ENCODE measurements at regions not wholly inside any gene's neighbourhood (a gene's known extent, or its start where the extent isn't known, plus 50 kb on each side); places are given as distances from the start of the nearest gene placed in this dataset.

DNA sequence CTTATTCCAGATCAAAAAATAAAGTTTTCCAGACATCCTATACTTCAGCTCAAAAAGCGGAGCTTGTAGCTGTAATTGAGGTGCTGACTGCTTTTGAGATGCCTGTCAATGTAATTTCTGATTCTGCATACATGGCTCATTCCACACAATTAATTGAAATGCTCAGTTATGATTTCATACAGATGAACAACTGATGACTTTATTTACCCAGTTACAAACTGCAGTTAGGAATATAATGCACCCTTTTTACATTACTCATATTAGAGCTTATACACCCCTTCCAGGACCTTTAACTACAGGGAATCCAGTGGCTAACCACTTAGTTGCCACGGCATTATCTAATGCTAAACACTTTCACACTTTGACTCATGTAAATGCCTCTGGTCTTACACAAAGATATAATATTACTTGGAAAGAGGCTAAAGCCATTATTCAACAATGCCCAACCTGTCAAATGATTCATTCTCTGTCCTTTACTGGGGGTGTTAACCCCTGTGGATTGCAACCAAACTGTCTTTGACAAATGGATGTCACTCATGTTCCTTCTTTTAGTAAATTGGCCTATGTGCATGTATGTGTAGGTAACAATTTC lies 147.3 kb downstream of the ZNF33B start:
- H3K4me3 ChIP-seq (ENCODE audit: low read depth, low read length) = no peak overlapping the region
- DNase-seq (ENCODE audit: low read depth) = no peak
- TF ChIP-seq, protein P1, sequence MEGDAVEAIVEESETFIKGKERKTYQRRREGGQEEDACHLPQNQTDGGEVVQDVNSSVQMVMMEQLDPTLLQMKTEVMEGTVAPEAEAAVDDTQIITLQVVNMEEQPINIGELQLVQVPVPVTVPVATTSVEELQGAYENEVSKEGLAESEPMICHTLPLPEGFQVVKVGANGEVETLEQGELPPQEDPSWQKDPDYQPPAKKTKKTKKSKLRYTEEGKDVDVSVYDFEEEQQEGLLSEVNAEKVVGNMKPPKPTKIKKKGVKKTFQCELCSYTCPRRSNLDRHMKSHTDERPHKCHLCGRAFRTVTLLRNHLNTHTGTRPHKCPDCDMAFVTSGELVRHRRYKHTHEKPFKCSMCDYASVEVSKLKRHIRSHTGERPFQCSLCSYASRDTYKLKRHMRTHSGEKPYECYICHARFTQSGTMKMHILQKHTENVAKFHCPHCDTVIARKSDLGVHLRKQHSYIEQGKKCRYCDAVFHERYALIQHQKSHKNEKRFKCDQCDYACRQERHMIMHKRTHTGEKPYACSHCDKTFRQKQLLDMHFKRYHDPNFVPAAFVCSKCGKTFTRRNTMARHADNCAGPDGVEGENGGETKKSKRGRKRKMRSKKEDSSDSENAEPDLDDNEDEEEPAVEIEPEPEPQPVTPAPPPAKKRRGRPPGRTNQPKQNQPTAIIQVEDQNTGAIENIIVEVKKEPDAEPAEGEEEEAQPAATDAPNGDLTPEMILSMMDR (conservative IDR thresholded peaks at IDR 0.05; ENCODE audit: low read depth, low read length) = no peak

- H3K4me3 ChIP-seq (ENCODE audit: low read depth, low read length) = no peak overlapping the region
- no peak for DNase-seq (ENCODE audit: low read depth)
- TF ChIP-seq, protein P1 (conservative IDR thresholded peaks at IDR 0.05; ENCODE audit: low read depth, low read length) = no peak
These were observed 148.0 kb downstream of the ZNF33B start for GRCh38 chr10:42490368-42490767.

DNA sequence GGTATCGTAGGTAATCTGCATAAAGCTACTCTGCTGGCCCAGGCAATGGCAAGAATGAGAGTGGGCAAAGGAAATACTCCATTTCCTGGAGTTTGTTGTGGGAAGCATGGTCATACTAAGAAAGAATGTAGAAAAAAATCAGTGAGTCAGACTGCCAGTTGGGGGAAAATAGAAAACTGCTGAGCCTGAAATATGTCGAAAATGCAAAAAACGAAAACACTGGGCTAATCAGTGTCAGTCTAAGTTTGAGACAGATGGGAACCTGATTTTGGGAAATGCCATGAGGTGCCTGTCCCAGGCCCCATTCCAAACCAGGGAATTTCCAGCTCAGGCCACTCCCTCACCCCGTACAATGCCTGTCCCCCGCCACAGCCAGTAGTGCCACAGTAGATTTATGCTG lies 150.0 kb downstream of the ZNF33B start:
- DNase-seq (ENCODE audit: low read depth) = peak; percentile 39
- TF ChIP-seq, protein P1 (conservative IDR thresholded peaks at IDR 0.05; ENCODE audit: low read depth, low read length) = no peak
- no peak overlapping the region for H3K4me3 ChIP-seq (ENCODE audit: low read depth, low read length)

DNA sequence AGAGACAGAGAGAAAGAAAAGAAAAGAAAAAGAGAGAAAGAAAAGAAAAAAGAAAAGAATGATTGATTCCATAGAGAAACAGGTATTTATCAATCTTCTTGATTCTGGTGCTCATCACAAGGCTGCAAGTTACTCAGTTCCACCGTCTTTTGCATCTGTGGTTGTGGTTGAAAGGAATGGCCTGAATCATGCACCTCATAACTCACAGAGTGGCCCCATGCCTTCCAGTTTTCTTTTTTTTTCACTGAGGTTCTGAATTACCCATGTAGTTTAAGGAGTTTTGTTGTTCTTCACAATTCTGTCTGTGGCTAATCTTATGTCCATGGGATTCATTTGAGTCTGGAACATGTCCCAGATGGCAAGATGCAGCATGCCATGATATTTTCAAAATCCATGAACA lies 156.0 kb downstream of the ZNF33B start:
- DNase-seq (ENCODE audit: low read depth) = no peak
- TF ChIP-seq, protein P1 (conservative IDR thresholded peaks at IDR 0.05; ENCODE audit: low read depth, low read length) = no peak
- no peak overlapping the region for H3K4me3 ChIP-seq (ENCODE audit: low read depth, low read length)

DNA sequence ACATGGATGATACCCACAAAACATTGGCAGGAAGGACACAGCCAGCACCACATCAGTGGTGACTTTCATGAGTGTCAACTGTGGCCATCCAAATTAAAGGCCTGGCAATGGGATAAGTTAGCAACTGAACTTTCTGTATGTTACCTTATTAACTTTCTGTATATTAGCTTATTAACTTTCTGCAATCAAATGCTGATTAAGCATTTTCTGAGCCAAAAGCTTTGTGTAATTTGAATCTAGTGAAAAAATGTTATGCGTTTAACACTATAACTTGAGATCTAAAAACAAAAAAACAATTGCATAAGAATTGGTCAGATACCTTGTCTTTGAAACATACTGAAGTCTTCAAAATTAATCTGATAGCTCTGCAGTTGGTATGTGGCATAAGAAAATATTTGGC lies 159.3 kb downstream of the ZNF33B start:
- TF ChIP-seq, protein P1 (conservative IDR thresholded peaks at IDR 0.05; ENCODE audit: low read depth, low read length) = no peak
- H3K4me3 ChIP-seq (ENCODE audit: low read depth, low read length) = no peak overlapping the region
- no peak for DNase-seq (ENCODE audit: low read depth)

- TF ChIP-seq, protein P1 (conservative IDR thresholded peaks at IDR 0.05; ENCODE audit: low read depth, low read length) = no peak
- DNase-seq (ENCODE audit: low read depth) = no peak
- H3K4me3 ChIP-seq (ENCODE audit: low read depth, low read length) = no peak overlapping the region
These were observed 161.2 kb downstream of the ZNF33B start for GRCh38 chr10:42477170-42477569.

DNA sequence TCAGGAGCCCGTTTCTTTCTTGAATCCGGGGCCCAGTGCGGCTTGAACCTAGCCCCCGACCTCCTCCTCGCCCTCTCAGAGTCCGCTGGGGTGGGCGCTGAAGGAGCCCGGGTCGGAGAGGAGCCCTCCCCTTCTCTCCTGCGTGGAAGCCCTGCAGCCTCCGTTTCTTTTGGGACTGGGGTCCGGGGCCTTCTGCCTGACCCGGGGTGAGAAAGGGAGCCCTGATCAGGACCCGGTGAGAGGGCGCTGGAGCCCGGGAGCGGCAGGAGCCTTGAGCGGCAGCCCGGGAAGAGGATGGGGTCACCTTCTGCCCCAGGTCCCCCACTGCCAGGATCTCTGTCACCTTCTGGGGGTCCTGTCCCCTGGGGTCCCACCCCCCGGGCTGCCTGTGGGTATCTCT lies 162.3 kb downstream of the ZNF33B start:
- TF ChIP-seq, protein P1 (conservative IDR thresholded peaks at IDR 0.05; ENCODE audit: low read depth, low read length) = no peak
- no peak for DNase-seq (ENCODE audit: low read depth)
- H3K4me3 ChIP-seq (ENCODE audit: low read depth, low read length) = peak overlapping the region; percentile 78

Measured in epithelial cell of proximal tubule (primary cell).